ENCODE measurements at regions not wholly inside any gene's neighbourhood (a gene's known extent, or its start where the extent isn't known, plus 50 kb on each side); places are given as distances from the start of the nearest gene placed in this dataset.

DNA sequence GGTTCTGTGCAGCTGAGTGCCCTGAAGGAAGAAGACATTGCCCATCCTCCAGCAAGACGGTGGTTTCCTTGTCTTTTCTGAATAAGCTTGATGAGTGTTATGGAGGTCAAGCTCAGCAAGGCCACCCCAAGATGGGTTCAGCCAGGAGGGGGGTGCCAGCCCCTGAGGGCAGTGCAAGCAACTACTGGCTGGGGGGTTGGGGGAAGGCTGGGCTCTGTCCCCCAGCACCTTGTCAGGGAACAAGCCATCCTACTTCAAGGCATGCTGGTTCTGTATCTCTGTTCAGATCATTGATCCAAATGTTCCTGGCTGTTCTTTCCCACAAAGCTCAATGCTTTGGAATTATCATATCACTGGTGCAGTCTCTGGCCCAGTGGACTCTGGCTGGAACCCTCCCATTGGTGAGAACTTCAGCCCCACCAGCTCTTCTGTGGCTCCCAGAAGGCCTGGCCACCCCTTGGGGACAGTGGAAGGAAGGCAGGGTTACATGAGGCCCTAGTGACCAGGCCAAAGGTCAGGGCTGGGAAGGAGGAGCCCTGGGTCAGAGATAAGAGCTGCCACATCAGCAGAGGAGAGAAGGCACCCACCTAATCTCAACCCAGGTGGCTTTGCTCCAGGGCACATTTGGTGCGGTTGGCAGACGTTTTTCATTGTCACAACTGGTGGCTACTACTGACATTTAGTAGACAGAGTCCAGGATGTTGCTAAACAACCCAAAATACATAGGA is 280.2 kb downstream of the IRX2 start:
- TF ChIP-seq CTCF (IDR thresholded peaks at IDR 0.05; ENCODE audit: low read depth, low read length, poor library complexity, severe bottlenecking) = no peak
- TF ChIP-seq EZH2phosphoT487 (IDR thresholded peaks at IDR 0.05; ENCODE audit: borderline replicate concordance, low read length) = no peak

Measured in DOHH2 (cell line).